MCF 10A (cell line): ENCODE measurements at regions not wholly inside any gene's neighbourhood (a gene's known extent, or its start where the extent isn't known, plus 50 kb on each side); places are given as distances from the start of the nearest gene placed in this dataset.

ENCODE experiments used
- BruUV-seq: library from RNA; stranded (reverse); fragments of 400-500 nt; replicated peaks from 2 replicates; lab custom pipeline; 2021; lab: Mats Ljungman, UMichigan
- CTCF ChIA-PET: fragments of 300-600 bp; sonication (Branson Sonifier 250); formaldehyde crosslinking; extraction: SDS; loops from one replicate; lab custom pipeline; 2021; ENCODE audit warnings: antibody characterized with exemption, inconsistent platforms; lab: Yijun Ruan, JAX
- POLR2A ChIA-PET: fragments of 300-600, 350-650 bp; sonication (Branson Sonifier 250); formaldehyde crosslinking; extraction: SDS; loops from one replicate; lab custom pipeline; 2020; ENCODE audit warnings: antibody characterized with exemption, inconsistent platforms; lab: Yijun Ruan, JAX
- DNase-seq: peaks from one replicate; pipeline ENCODE4 v3.0.0-alpha.2; 2018; ENCODE audit not compliant: unreplicated experiment
- H3K27ac Mint-ChIP-seq: one replicate; pipeline ENCODE4 v1.8.0; 2022; ENCODE audit warnings: mild to moderate bottlenecking, low read depth, mixed read lengths; ENCODE audit not compliant: unreplicated experiment
- H3K27me3 Mint-ChIP-seq: one replicate; pipeline ENCODE4 v1.8.0; 2022; ENCODE audit warnings: mixed read lengths; ENCODE audit not compliant: insufficient read depth, unreplicated experiment
- H3K36me3 Mint-ChIP-seq: one replicate; pipeline ENCODE4 v1.8.0; 2022; ENCODE audit warnings: mild to moderate bottlenecking, moderate library complexity, mixed read lengths; ENCODE audit not compliant: insufficient read depth, unreplicated experiment
- H3K4me1 Mint-ChIP-seq: one replicate; pipeline ENCODE4 v1.8.0; 2022; ENCODE audit warnings: mixed read lengths; ENCODE audit not compliant: insufficient read depth, unreplicated experiment
- H3K4me3 Mint-ChIP-seq: one replicate; pipeline ENCODE4 v1.8.0; 2022; ENCODE audit warnings: mild to moderate bottlenecking, moderate library complexity, mixed read lengths; ENCODE audit not compliant: unreplicated experiment
- H3K9me3 Mint-ChIP-seq: one replicate; pipeline ENCODE4 v1.8.0; 2022; ENCODE audit warnings: mixed read lengths; ENCODE audit not compliant: unreplicated experiment
- CTCF ChIP-seq: fragments of 200-600 bp; IDR thresholded peaks from one replicate; pipeline ENCODE4 v1.8.0; 2022; ENCODE audit warnings: antibody characterized with exemption, mild to moderate bottlenecking; ENCODE audit not compliant: unreplicated experiment
- intact Hi-C: fragments of 100-400 bp; cut with micrococcal nuclease; formaldehyde crosslinking; loops from 2 replicates; pipeline ENCODE4 v1.14.1; 2022

GRCh38 chr5:126199467-126199866 lies 223.7 kb upstream of the GRAMD2B start:
- intact Hi-C loops = no loop called here
- no peaks in the 10 kb centered on the region for H3K9me3 Mint-ChIP-seq
- ChIA-PET POLR2A (interaction anchor here (0.7 kb wide), 1 partner anchor 10 kb away, joined by 3 read pairs; no protein-coding TSS in a partner anchor), CTCF (no interaction called here)
- no peaks in the 10 kb centered on the region for H3K36me3 Mint-ChIP-seq
- TF ChIP-seq CTCF = no peak
- DNase-seq = no peak
- no peak overlapping the region for H3K4me3 Mint-ChIP-seq
- no peaks in the 10 kb centered on the region for H3K4me1 Mint-ChIP-seq
- H3K27me3 Mint-ChIP-seq = no peaks in the 10 kb centered on the region
- no peak overlapping the region for H3K27ac Mint-ChIP-seq
- no TSS peak for BruUV-seq

DNA sequence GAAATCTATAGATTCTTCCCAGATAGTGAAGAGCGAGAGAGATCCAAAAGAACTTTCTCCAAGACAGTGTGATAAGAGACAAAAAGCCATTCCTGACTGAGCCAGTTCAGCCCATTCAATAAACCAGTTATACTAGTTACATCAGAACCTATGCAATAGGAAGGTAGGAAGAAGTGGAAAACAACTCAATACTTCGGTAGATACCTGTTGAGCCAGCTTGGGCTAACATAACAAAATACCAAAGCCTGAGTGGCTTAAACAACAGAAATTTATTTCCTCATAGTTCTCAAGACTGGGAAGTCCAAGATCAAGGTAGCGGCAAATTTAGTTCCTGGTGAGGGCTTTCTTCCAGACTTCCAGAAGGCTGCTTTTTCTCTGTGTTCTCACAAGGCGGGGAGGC lies 214.5 kb upstream of the GRAMD2B start:
- H3K4me3 Mint-ChIP-seq = no peak overlapping the region
- no peak overlapping the region for H3K27ac Mint-ChIP-seq
- peaks cover 11% of the 10 kb centered on the region for H3K9me3 Mint-ChIP-seq
- intact Hi-C loops = no loop called here
- H3K27me3 Mint-ChIP-seq = no peaks in the 10 kb centered on the region
- BruUV-seq = no TSS peak
- ChIA-PET CTCF (no interaction called here), POLR2A (no interaction called here)
- no peak for DNase-seq
- H3K4me1 Mint-ChIP-seq = no peaks in the 10 kb centered on the region
- no peaks in the 10 kb centered on the region for H3K36me3 Mint-ChIP-seq
- TF ChIP-seq CTCF = no peak

DNA sequence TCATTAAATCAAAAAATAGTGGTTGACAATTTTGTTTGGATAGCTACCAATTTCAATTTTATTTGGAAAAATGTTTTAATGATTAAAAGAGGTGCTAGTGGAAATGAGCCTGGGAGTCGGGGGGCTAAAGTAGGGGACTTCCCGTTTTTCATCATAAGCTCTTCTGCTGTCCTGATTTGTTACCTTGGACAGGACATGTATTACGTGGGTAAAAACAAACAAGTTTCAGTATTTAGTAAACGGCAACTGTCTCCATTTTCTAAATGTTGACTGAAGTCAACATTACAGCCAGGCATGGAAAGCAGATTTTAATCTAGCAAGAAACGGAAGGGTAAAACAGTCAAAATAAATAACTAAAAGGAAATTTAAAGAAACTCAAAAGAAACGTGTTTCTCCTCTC lies 212.3 kb upstream of the GRAMD2B start:
- no peak for DNase-seq
- BruUV-seq = no TSS peak
- CTCF ChIA-PET = interaction anchor here (0.9 kb wide), 1 partner anchor 10 kb away, joined by 4 read pairs; no protein-coding TSS in a partner anchor
- Mint-ChIP-seq H3K4me3 (no peak overlapping the region), H3K27me3 (no peaks in the 10 kb centered on the region), H3K36me3 (no peaks in the 10 kb centered on the region), H3K9me3 (no peaks in the 10 kb centered on the region), H3K27ac (no peak overlapping the region), H3K4me1 (no peaks in the 10 kb centered on the region)
- intact Hi-C loops = no loop called here
- POLR2A ChIA-PET = no interaction called here
- no peak for TF ChIP-seq CTCF

DNA sequence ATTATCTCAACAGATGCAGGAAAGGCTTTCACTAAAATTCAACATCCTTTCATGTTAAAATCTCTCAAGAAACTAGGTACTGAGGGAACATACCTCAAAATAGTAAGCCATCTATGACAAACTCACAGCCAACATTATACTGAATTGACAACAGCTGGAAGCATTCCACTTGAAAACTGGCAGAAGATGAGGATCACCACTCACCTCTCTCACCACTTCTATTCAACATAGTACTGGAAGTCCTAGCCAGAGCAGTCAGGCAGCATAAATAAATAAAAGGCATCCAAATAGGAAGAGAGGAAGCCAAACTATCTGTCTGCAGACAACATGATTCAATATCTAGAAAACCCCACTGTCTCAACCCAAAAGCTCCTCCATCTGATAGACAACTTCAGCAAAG lies 203.6 kb upstream of the GRAMD2B start:
- H3K4me1 Mint-ChIP-seq = no peaks in the 10 kb centered on the region
- POLR2A ChIA-PET = interaction anchor here (0.6 to 1.1 kb wide), 2 partner anchors 9 to 338 kb away, joined by 3 to 4 read pairs; no protein-coding TSS in a partner anchor
- H3K4me3 Mint-ChIP-seq = no peak overlapping the region
- H3K36me3 Mint-ChIP-seq = no peaks in the 10 kb centered on the region
- no peak for TF ChIP-seq CTCF
- CTCF ChIA-PET = no interaction called here
- H3K27ac Mint-ChIP-seq = no peak overlapping the region
- no peaks in the 10 kb centered on the region for H3K27me3 Mint-ChIP-seq
- no TSS peak for BruUV-seq
- no peak for DNase-seq
- peaks cover 12% of the 10 kb centered on the region for H3K9me3 Mint-ChIP-seq
- intact Hi-C loops = no loop called here
